Trophoblast cell (in vitro differentiated cells and primary cell): ENCODE measurements at regions not wholly inside any gene's neighbourhood (a gene's known extent, or its start where the extent isn't known, plus 50 kb on each side); places are given as distances from the start of the nearest gene placed in this dataset.

Source experiments
- DNase-seq, 2 donors: peaks; one replicate each; pipeline ENCODE4 v3.0.0-alpha.2; 2016
- H2AFZ ChIP-seq: 2 replicates; pipeline ENCODE4 v1.6.1; 2013; ENCODE audit warnings: low read length, moderate library complexity, mild to moderate bottlenecking; ENCODE audit not compliant: insufficient read depth, poor library complexity
- H2AK5ac ChIP-seq: 2 replicates; pipeline ENCODE4 v1.6.1; 2013; ENCODE audit warnings: mild to moderate bottlenecking, low read length
- H2BK120ac ChIP-seq: 2 replicates; pipeline ENCODE4 v1.6.1; 2013; ENCODE audit warnings: low read length, mild to moderate bottlenecking, moderate library complexity; ENCODE audit not compliant: insufficient read depth, poor library complexity
- H2BK12ac ChIP-seq: 2 replicates; pipeline ENCODE4 v1.6.1; 2013; ENCODE audit warnings: mild to moderate bottlenecking, low read length, moderate library complexity
- H2BK5ac ChIP-seq: 2 replicates; pipeline ENCODE4 v1.6.1; 2013; ENCODE audit warnings: low read length, low read depth, moderate library complexity, mild to moderate bottlenecking; ENCODE audit not compliant: poor library complexity
- H3K14ac ChIP-seq: 2 replicates; pipeline ENCODE4 v1.6.1; 2013; ENCODE audit warnings: mild to moderate bottlenecking, low read length
- H3K18ac ChIP-seq: 2 replicates; pipeline ENCODE4 v1.6.1; 2013; ENCODE audit warnings: mild to moderate bottlenecking, low read length
- H3K23ac ChIP-seq: 2 replicates; pipeline ENCODE4 v1.6.1; 2013; ENCODE audit warnings: low read length
- H3K27ac ChIP-seq: 2 replicates; pipeline ENCODE4 v1.5.1; 2013; ENCODE audit warnings: low read depth, mild to moderate bottlenecking, inconsistent platforms, low read length, moderate library complexity
- H3K27me3 ChIP-seq: 2 replicates; pipeline ENCODE4 v1.6.1; 2013; ENCODE audit warnings: inconsistent platforms, mild to moderate bottlenecking, low read length, moderate library complexity; ENCODE audit not compliant: insufficient read depth
- H3K36me3 ChIP-seq, 2 experiments: 1 replicate in 1 of 2; 2 replicates in 1 of 2; pipeline ENCODE4 v1.6.1; 2013; ENCODE audit warnings: low read length in 2 of 2, mild to moderate bottlenecking in 2 of 2, moderate library complexity in 1 of 2; ENCODE audit not compliant: insufficient read depth in 2 of 2, control insufficient read depth in 1 of 2
- H3K4ac ChIP-seq: 2 replicates; pipeline ENCODE4 v1.6.1; 2013; ENCODE audit warnings: low read depth, mild to moderate bottlenecking, low read length, moderate library complexity
- H3K4me1 ChIP-seq, 2 experiments: 1 replicate in 1 of 2; 2 replicates in 1 of 2; pipeline ENCODE4 v1.6.1; 2013; ENCODE audit warnings: low read length in 2 of 2, mild to moderate bottlenecking in 2 of 2, moderate library complexity in 1 of 2; ENCODE audit not compliant: insufficient read depth in 2 of 2, control insufficient read depth in 1 of 2
- H3K4me2 ChIP-seq: 2 replicates; pipeline ENCODE4 v1.6.1; 2013; ENCODE audit warnings: inconsistent platforms, mild to moderate bottlenecking, low read length, moderate library complexity
- H3K4me3 ChIP-seq: 2 replicates; pipeline ENCODE4 v1.5.1; 2013; ENCODE audit warnings: mild to moderate bottlenecking, low read depth, low read length, inconsistent platforms
- H3K79me1 ChIP-seq: one replicate; pipeline ENCODE4 v1.6.1; 2013; ENCODE audit warnings: low read length
- H3K79me2 ChIP-seq: 2 replicates; pipeline ENCODE4 v1.6.1; 2013; ENCODE audit warnings: low read length, mild to moderate bottlenecking; ENCODE audit not compliant: control insufficient read depth, insufficient read depth, poor library complexity
- H3K9ac ChIP-seq: 2 replicates; pipeline ENCODE4 v1.6.1; 2013; ENCODE audit warnings: mild to moderate bottlenecking, low read length
- H3K9me3 ChIP-seq: 2 replicates; pipeline ENCODE4 v1.6.1; 2013; ENCODE audit warnings: low read depth, mild to moderate bottlenecking, control low read depth, inconsistent platforms, low read length; ENCODE audit not compliant: insufficient read depth
- H4K12ac ChIP-seq: 2 replicates; pipeline ENCODE4 v1.6.1; 2013; ENCODE audit warnings: low read depth, mild to moderate bottlenecking, low read length, moderate library complexity
- H4K8ac ChIP-seq: 2 replicates; pipeline ENCODE4 v1.6.1; 2013; ENCODE audit warnings: low read depth, mild to moderate bottlenecking, low read length, moderate library complexity
- H4K91ac ChIP-seq: one replicate; pipeline ENCODE4 v1.6.1; 2013; ENCODE audit warnings: low read depth, mild to moderate bottlenecking, low read length, moderate library complexity
- WGBS: extraction: QIAGEN DNeasy Blood & Tissue Kit; methylation state at CpG from one replicate; pipeline ENCODE4 v1.1.7; 2013; ENCODE audit warnings: missing lambda C conversion rate; ENCODE audit not compliant: insufficient read length, insufficient coverage; ENCODE audit errors: extremely low coverage; 5-methylcytosine and 5-hydroxymethylcytosine counted together

- H3K36me3 ChIP-seq = no peaks in the 10 kb centered on the region
- no peak for DNase-seq
- H3K23ac ChIP-seq = no peak overlapping the region
- H3K4me3 ChIP-seq = no peak overlapping the region
- no peak overlapping the region for H3K27ac ChIP-seq
- peak overlapping the region; percentile 3 for H2BK12ac ChIP-seq
- H4K12ac ChIP-seq = no peak overlapping the region
- H3K9me3 ChIP-seq = peaks cover 2% of the 10 kb centered on the region
- no peak overlapping the region for H3K4ac ChIP-seq
- no peak overlapping the region for H3K18ac ChIP-seq
- peaks cover 5% of the 10 kb centered on the region for H3K79me2 ChIP-seq
- H3K4me2 ChIP-seq = no peak overlapping the region
- H2AK5ac ChIP-seq = no peak overlapping the region
- H4K8ac ChIP-seq = no peak overlapping the region
- H3K14ac ChIP-seq = no peak overlapping the region
- no CpG with 5 or more reads among the region's 12 CpGs for WGBS
- H2AFZ ChIP-seq = no peak overlapping the region
- H3K9ac ChIP-seq = no peak overlapping the region
- H3K4me1 ChIP-seq = peaks cover 19 to 28% of the 10 kb centered on the region in 2 experiments
- H2BK5ac ChIP-seq = no peak overlapping the region
- no peaks in the 10 kb centered on the region for H3K27me3 ChIP-seq
- H2BK120ac ChIP-seq = peak overlapping the region; percentile 47
- peak overlapping the region; percentile 65 for H4K91ac ChIP-seq
- peaks cover 28% of the 10 kb centered on the region for H3K79me1 ChIP-seq
Measured at GRCh38 chr6:169165561-169166300, 87.9 kb downstream of the THBS2 start.

- Histone ChIP-seq H2BK5ac (no peak overlapping the region), H2AK5ac (no peak overlapping the region), H4K8ac (no peak overlapping the region), H3K14ac (no peak overlapping the region), H2BK12ac (no peak overlapping the region), H3K4me1 (peaks cover 19 to 28% of the 10 kb centered on the region in 2 experiments), H3K4me3 (no peak overlapping the region), H3K79me2 (peaks cover 5% of the 10 kb centered on the region), H3K9me3 (peaks cover 2% of the 10 kb centered on the region), H2BK120ac (no peak overlapping the region), H3K4me2 (no peak overlapping the region), H3K9ac (no peak overlapping the region), H4K12ac (no peak overlapping the region), H3K36me3 (no peaks in the 10 kb centered on the region), H3K27me3 (no peaks in the 10 kb centered on the region), H3K27ac (no peak overlapping the region), H3K79me1 (peaks cover 28% of the 10 kb centered on the region), H2AFZ (no peak overlapping the region), H4K91ac (no peak overlapping the region), H3K18ac (no peak overlapping the region), H3K23ac (no peak overlapping the region), H3K4ac (no peak overlapping the region)
- DNase-seq = no peak
- no CpG with 5 or more reads among the region's 5 CpGs for WGBS
Measured at GRCh38 chr6:169164986-169165385, 88.7 kb downstream of the THBS2 start.

- H2BK120ac ChIP-seq = no peak overlapping the region
- H4K12ac ChIP-seq = no peak overlapping the region
- no peak overlapping the region for H2AFZ ChIP-seq
- H3K4me3 ChIP-seq = no peak overlapping the region
- no peak overlapping the region for H3K23ac ChIP-seq
- H4K91ac ChIP-seq = no peak overlapping the region
- no peak overlapping the region for H2BK12ac ChIP-seq
- no CpG with 5 or more reads among the region's 5 CpGs for WGBS
- H3K4me2 ChIP-seq = no peak overlapping the region
- no peak overlapping the region for H3K4ac ChIP-seq
- no peak overlapping the region for H3K27ac ChIP-seq
- peaks cover 25% of the 10 kb centered on the region for H3K79me1 ChIP-seq
- H3K79me2 ChIP-seq = peaks cover 5% of the 10 kb centered on the region
- H2BK5ac ChIP-seq = no peak overlapping the region
- peaks cover 19 to 27% of the 10 kb centered on the region in 2 experiments for H3K4me1 ChIP-seq
- no peaks in the 10 kb centered on the region for H3K27me3 ChIP-seq
- DNase-seq = no peak
- no peak overlapping the region for H2AK5ac ChIP-seq
- no peaks in the 10 kb centered on the region for H3K36me3 ChIP-seq
- peaks cover 2% of the 10 kb centered on the region for H3K9me3 ChIP-seq
- H3K9ac ChIP-seq = no peak overlapping the region
- H3K14ac ChIP-seq = no peak overlapping the region
- H3K18ac ChIP-seq = no peak overlapping the region
- H4K8ac ChIP-seq = no peak overlapping the region
Measured at GRCh38 chr6:169164451-169164850, 89.2 kb downstream of the THBS2 start.

- Histone ChIP-seq H2BK5ac (no peak overlapping the region), H3K79me2 (peaks cover 5% of the 10 kb centered on the region), H3K9me3 (peaks cover 2% of the 10 kb centered on the region), H3K79me1 (peaks cover 20% of the 10 kb centered on the region), H3K36me3 (no peaks in the 10 kb centered on the region), H3K4me2 (no peak overlapping the region), H2BK12ac (no peak overlapping the region), H2AFZ (no peak overlapping the region), H3K27ac (peak overlapping the region; percentile 16), H3K4me3 (no peak overlapping the region), H3K9ac (no peak overlapping the region), H4K91ac (peak overlapping the region; percentile 37), H3K23ac (no peak overlapping the region), H3K4me1 (peaks cover 17 to 25% of the 10 kb centered on the region in 2 experiments), H3K18ac (no peak overlapping the region), H3K27me3 (no peaks in the 10 kb centered on the region), H4K12ac (no peak overlapping the region), H3K14ac (no peak overlapping the region), H4K8ac (no peak overlapping the region), H3K4ac (no peak overlapping the region), H2BK120ac (no peak overlapping the region), H2AK5ac (no peak overlapping the region)
- peak in 1 of 2 donors; percentile 31 for DNase-seq
- no CpG with 5 or more reads among the region's 4 CpGs for WGBS
Measured at GRCh38 chr6:169163411-169163901, 90.2 kb downstream of the THBS2 start.
